Immature natural killer cell (primary cell): ENCODE measurements at regions not wholly inside any gene's neighbourhood (a gene's known extent, or its start where the extent isn't known, plus 50 kb on each side); places are given as distances from the start of the nearest gene placed in this dataset.

ENCODE experiments used
- DNase-seq, 3 donors: peaks; one replicate each; pipeline ENCODE4 v3.0.0; 2022; ENCODE audit warnings: mixed read lengths in 1 of 3
- H3K27ac Mint-ChIP-seq, 6 donors: one replicate each; pipeline ENCODE4 v1.8.0; 2020; ENCODE audit warnings: mixed read lengths in 6 of 6, mild to moderate bottlenecking in 5 of 6, inconsistent platforms in 4 of 6, moderate library complexity in 3 of 6
- H3K27me3 Mint-ChIP-seq, 3 donors: one replicate each; pipeline ENCODE4 v1.8.0; 2020 to 2021; ENCODE audit warnings: low read depth in 3 of 3, mild to moderate bottlenecking in 3 of 3, mixed read lengths in 3 of 3, moderate library complexity in 3 of 3, inconsistent platforms in 1 of 3
- H3K36me3 Mint-ChIP-seq, 3 donors: one replicate each; pipeline ENCODE4 v1.8.0; 2020; ENCODE audit warnings: mixed read lengths in 3 of 3, inconsistent platforms in 2 of 3, mild to moderate bottlenecking in 2 of 3
- H3K4me1 Mint-ChIP-seq, 2 donors: one replicate each; pipeline ENCODE4 v1.8.0; 2020; ENCODE audit warnings: inconsistent platforms in 2 of 2, mild to moderate bottlenecking in 2 of 2, mixed read lengths in 2 of 2, moderate library complexity in 1 of 2
- H3K4me3 Mint-ChIP-seq, 5 donors: one replicate each; pipeline ENCODE4 v1.8.0; 2020; ENCODE audit warnings: mild to moderate bottlenecking in 5 of 5, mixed read lengths in 5 of 5, inconsistent platforms in 3 of 5, moderate library complexity in 3 of 5
- H3K9me3 Mint-ChIP-seq, 6 donors: one replicate each; pipeline ENCODE4 v1.8.0; 2020; ENCODE audit warnings: mild to moderate bottlenecking in 6 of 6, mixed read lengths in 6 of 6, inconsistent platforms in 4 of 6, moderate library complexity in 3 of 6

DNA sequence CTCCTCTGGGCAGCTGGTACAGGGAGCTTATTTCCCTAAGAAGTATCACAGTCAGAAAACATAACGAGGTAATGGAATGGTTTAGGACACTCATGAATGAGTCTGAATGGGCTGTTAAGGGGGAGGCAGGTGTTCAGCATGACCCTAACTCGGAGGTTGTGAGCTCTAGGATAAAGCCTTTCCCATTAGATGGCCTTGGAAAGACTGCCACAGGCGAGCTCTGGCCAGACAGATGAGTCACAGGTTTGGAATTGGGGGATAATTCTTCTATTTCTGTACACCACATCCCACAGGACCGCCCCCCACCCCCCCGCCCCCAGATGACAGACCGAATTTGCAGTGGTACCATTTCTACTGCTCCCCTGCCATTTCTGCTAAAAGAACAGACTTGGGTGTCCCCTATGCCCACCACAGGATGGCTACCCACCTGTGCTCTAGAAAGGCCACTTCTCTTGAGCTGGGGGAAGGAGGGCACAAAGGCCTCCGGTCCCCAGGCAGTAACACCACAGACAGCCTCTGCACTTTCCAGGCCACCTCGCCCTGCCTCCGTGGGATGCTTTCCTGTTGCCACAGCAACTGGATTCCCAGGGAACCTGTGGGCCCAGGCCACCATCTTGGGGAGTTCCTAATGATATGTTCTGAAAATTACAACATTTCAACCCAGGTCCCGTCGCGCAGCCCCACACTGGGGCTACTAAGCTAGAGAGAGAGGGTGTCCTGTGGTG is 76.7 kb downstream of the TRIM29 start:
- peaks cover 4 to 8% (median 7%) of the 10 kb centered on the region in 3 donors for H3K27me3 Mint-ChIP-seq
- no peak overlapping the region for H3K27ac Mint-ChIP-seq
- H3K4me3 Mint-ChIP-seq = no peak overlapping the region
- H3K36me3 Mint-ChIP-seq = no peaks in the 10 kb centered on the region
- H3K4me1 Mint-ChIP-seq = no peaks in the 10 kb centered on the region
- no peak for DNase-seq
- no peaks in the 10 kb centered on the region for H3K9me3 Mint-ChIP-seq

GRCh38 chr11:120060512-120060911 is 77.4 kb downstream of the TRIM29 start:
- Mint-ChIP-seq H3K4me1 (no peaks in the 10 kb centered on the region), H3K27ac (no peak overlapping the region), H3K27me3 (peaks cover 3 to 7% (median 6%) of the 10 kb centered on the region in 3 donors), H3K9me3 (no peaks in the 10 kb centered on the region), H3K4me3 (no peak overlapping the region), H3K36me3 (no peaks in the 10 kb centered on the region)
- DNase-seq = no peak

DNA sequence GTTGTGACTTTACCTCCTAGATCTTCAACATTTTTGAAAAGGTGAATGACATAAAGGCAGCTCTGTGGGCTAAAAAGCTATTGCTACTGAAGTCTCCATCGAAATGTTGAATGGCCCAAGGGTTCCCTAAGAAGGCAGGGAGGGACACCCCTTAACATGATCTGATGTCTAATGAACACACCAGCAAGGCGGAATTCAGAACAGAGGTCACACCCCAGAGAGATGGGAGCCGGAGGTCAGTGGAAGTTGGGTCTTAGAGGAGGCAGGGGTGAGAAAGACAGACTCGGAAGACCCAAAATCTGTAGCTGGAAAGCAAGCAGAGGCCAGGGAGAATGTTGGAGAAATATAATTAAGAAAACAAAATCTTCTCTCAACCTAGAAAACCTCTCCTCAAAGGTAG is 79.0 kb downstream of the TRIM29 start:
- H3K27me3 Mint-ChIP-seq = peaks cover 3 to 5% (median 5%) of the 10 kb centered on the region in 3 donors
- H3K27ac Mint-ChIP-seq = no peak overlapping the region
- no peak overlapping the region for H3K4me3 Mint-ChIP-seq
- no peaks in the 10 kb centered on the region for H3K4me1 Mint-ChIP-seq
- H3K9me3 Mint-ChIP-seq = no peaks in the 10 kb centered on the region
- DNase-seq = no peak
- H3K36me3 Mint-ChIP-seq = no peaks in the 10 kb centered on the region

DNA sequence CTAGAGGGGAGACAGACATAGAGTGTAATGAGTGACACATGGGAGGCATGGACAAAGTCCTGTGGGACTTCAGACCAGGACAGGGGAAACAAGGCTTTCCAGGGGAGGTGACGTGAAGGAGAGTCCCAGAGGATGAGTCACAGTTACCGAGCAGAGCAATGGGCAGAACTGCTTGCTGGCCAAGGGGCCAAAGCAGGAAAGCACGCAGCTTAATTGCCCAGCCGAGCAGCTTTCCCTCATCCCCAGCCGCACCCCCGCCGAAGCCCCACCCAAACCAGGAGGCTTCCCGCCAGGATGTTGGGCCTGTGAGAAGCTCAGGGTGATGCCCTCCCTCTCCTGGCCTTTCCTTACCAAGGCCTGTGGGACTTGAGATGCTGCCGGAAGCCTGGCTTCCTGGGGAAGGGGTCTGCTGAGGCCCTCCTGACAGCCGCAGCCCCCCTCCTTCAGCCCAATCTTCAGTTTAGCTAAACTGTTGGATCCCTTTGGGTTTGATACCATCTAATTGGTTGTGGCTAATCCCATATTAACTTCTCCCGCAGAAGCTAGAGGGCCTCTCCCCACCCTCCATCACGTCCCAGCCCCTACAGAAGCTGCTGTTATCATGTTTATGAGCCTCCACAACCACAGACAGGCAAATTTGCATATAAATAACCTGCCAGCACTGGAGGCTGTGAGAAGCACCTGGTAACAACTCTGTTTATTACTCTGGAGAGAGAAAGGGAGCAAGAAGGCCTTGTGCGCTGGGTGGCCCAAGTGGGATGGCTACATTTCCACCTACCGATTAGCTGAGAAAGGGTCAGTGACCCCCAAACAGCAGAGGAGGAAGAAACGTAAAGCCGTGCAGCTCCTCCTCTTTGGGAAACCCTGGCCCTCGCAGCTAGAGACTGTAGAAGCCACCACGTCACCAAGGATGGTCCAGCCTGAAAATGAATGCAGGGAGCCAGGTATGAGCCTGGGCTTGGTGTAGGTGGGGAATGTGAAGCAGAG is 80.0 kb downstream of the TRIM29 start:
- no peak for DNase-seq
- Mint-ChIP-seq H3K4me1 (no peaks in the 10 kb centered on the region), H3K4me3 (no peak overlapping the region), H3K9me3 (no peaks in the 10 kb centered on the region), H3K27me3 (peaks cover 3 to 7% (median 5%) of the 10 kb centered on the region in 3 donors), H3K36me3 (no peaks in the 10 kb centered on the region), H3K27ac (no peak overlapping the region)

DNA sequence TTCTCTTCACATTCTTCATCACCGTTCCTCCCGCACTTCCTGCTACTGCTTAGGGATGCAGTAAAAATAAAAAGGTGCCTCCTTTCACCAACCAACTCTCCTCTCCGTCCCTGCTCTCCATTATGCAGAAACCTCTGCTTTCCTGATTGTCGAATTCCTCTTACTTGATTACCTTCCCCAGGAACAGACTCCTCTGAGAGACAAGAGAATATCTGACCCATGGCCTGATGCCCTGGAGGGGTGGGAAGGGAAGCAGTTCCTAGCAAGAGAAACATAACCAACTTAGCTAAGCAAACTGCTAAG is 80.9 kb downstream of the TRIM29 start:
- DNase-seq = no peak
- no peak overlapping the region for H3K4me3 Mint-ChIP-seq
- H3K9me3 Mint-ChIP-seq = peaks cover 0 to 3% (median 0%) of the 10 kb centered on the region in 6 donors
- H3K27me3 Mint-ChIP-seq = peaks cover 3 to 14% (median 5%) of the 10 kb centered on the region in 3 donors
- no peaks in the 10 kb centered on the region for H3K36me3 Mint-ChIP-seq
- H3K27ac Mint-ChIP-seq = no peak overlapping the region
- no peaks in the 10 kb centered on the region for H3K4me1 Mint-ChIP-seq

DNA sequence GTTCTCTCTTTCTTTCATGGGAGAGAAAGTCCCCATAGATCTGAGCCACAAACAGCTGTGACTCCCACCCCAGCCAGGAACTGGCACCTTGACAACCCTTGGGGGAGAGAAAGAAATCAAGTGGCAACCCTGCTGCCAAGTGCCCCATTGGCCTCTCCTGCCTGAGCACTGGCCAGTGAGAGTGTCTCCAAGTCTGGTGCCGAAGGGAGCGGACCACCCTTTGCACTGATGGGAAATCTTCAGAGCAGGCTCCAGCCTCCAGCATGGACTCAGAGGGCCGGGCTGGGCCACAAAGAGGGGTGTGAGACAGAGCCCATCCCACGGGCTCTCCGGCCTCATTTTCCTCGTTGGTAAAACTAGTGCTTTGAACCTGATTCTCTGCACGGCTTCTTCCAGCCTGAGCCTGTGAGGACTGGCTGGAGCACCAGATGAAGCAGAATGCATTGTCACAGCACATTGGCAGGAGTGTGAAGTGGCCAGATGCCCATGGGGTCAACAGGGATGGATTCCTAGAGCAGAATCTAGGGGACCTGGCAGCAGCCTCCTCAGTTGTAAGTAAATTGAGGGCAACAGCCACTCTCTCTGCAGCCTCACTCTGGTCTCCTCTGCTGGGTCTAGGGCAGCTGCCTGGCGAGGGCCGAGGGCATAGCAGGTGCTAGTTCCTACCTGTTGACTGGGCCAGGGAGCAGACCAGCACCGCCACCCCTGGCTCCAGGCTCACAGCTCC is 81.4 kb downstream of the TRIM29 start:
- peaks cover 0 to 3% (median 0%) of the 10 kb centered on the region in 6 donors for H3K9me3 Mint-ChIP-seq
- H3K27ac Mint-ChIP-seq = no peak overlapping the region
- H3K27me3 Mint-ChIP-seq = peaks cover 5 to 14% (median 6%) of the 10 kb centered on the region in 3 donors
- no peaks in the 10 kb centered on the region for H3K4me1 Mint-ChIP-seq
- no peak for DNase-seq
- no peak overlapping the region for H3K4me3 Mint-ChIP-seq
- H3K36me3 Mint-ChIP-seq = no peaks in the 10 kb centered on the region

DNA sequence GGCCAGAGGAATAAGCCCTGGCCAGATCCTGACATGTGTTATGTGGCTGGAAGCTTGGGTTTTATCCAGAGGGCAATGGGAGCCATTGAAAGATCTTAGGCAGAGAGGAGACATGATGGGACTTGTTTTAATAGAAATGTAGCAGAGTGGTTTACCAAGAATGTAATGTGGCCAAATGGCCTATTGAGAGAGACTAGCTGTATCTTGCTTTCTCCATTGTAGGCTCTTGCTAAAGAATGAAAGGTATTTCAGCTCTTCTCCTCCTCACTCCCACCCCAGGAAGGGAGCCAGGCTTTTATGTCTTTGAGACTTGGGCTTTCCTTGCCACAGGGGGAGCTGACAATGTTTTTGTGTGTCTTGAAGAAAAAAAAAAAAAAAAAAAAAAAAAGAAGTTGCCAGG is 82.3 kb downstream of the TRIM29 start:
- peaks cover 0 to 3% (median 0%) of the 10 kb centered on the region in 6 donors for H3K9me3 Mint-ChIP-seq
- H3K4me1 Mint-ChIP-seq = no peaks in the 10 kb centered on the region
- no peaks in the 10 kb centered on the region for H3K36me3 Mint-ChIP-seq
- no peak for DNase-seq
- no peak overlapping the region for H3K27ac Mint-ChIP-seq
- no peak overlapping the region for H3K4me3 Mint-ChIP-seq
- peaks cover 3 to 14% (median 7%) of the 10 kb centered on the region in 3 donors for H3K27me3 Mint-ChIP-seq

DNA sequence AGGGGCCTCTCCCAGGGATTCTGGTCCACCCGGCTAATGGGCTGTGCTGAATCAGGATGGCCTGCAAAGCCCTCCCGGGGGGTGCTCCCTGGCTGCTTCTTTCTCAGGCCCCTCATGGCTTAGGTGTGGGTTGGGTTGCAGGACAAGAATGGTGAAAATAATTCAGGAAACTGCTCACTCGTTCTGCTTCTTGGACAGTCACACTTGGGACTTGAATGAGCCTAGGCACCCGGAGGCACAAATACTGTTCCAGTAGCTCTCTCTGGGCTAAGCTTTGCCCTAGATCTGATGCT is 83.2 kb downstream of the TRIM29 start:
- Mint-ChIP-seq H3K9me3 (peaks cover 0 to 3% (median 0%) of the 10 kb centered on the region in 6 donors), H3K27ac (no peak overlapping the region), H3K4me1 (no peaks in the 10 kb centered on the region), H3K4me3 (no peak overlapping the region), H3K36me3 (no peaks in the 10 kb centered on the region), H3K27me3 (peaks cover 3 to 14% (median 10%) of the 10 kb centered on the region in 3 donors)
- no peak for DNase-seq

DNA sequence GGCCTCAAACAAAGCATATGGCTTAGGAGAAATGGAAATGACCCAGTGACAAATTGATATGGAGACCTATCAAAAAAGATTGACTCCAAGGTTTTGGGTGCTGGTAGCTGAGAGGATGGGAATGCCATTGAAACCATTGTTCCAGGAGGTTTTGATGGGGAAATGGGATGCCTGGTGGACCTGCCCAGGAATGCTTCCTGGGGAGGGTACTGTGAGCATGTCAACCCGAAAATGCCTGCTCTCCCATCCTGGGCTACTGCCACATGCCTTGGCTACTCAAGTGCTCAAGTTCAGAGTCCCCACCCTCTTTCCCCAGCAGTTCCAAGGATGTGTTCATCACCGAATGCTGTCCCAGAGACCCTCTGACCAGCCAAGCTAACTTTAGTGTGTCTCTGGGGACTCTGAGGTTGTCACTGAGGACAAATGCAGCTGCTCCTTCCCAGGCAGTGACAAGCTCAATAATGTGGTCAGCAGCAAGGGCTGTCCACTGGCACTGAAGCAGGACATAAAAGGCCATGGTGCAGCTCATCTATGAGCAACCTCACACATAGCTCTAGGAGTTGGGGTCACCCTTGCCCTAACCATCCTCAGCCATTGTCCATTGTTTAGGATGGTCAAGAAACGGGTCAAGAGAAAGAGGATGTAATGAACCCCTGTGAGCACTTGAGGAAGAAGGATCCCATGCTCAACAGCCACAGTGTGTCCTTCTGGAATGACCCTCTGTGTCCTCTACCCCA is 83.7 kb downstream of the TRIM29 start:
- Mint-ChIP-seq H3K27me3 (peaks cover 3 to 14% (median 10%) of the 10 kb centered on the region in 3 donors), H3K36me3 (no peaks in the 10 kb centered on the region), H3K4me1 (no peaks in the 10 kb centered on the region), H3K27ac (no peak overlapping the region), H3K9me3 (peaks cover 0 to 3% (median 0%) of the 10 kb centered on the region in 6 donors), H3K4me3 (no peak overlapping the region)
- no peak for DNase-seq

DNA sequence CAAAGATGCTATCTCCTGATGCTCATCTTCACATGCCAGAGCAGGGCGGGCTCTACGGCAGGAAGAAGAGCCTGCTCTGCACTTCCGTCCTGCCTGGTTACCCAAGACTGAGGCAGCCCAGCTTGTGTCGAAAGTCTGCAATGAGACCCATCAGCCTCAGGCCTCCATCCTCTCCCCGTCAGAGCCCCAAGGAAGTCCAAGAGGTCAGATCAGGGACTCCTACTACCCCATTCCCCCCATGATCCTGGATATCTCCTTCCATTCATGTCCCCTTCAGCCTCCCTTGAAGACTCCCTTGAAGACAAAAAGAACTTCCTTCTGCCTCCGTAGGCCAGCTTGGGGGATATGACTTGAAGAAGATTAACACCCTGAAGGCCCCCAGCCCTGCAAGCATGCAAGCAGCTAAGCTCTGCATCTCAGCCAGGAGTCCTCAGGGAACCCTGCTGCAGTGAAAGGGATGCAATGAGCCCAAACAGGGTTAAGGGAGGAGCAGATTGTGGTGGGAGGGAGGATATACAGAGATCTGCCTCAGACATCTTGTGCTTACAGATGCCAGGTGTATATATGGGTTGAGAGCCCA is 85.6 kb downstream of the TRIM29 start:
- Mint-ChIP-seq H3K9me3 (peaks cover 5 to 9% (median 8%) of the 10 kb centered on the region in 6 donors), H3K36me3 (peaks cover 0 to 4% (median 0%) of the 10 kb centered on the region in 3 donors), H3K27me3 (peaks cover 5 to 14% (median 10%) of the 10 kb centered on the region in 3 donors), H3K27ac (no peak overlapping the region), H3K4me1 (no peaks in the 10 kb centered on the region), H3K4me3 (no peak overlapping the region)
- no peak for DNase-seq

- Mint-ChIP-seq H3K4me3 (no peak overlapping the region), H3K27me3 (peaks cover 4 to 19% (median 6%) of the 10 kb centered on the region in 3 donors), H3K27ac (no peak overlapping the region), H3K36me3 (peaks cover 0 to 8% (median 0%) of the 10 kb centered on the region in 3 donors), H3K9me3 (peaks cover 15 to 23% (median 19%) of the 10 kb centered on the region in 6 donors), H3K4me1 (no peaks in the 10 kb centered on the region)
- no peak for DNase-seq
These were observed 93.8 kb downstream of the TRIM29 start for GRCh38 chr11:120044011-120044675.

DNA sequence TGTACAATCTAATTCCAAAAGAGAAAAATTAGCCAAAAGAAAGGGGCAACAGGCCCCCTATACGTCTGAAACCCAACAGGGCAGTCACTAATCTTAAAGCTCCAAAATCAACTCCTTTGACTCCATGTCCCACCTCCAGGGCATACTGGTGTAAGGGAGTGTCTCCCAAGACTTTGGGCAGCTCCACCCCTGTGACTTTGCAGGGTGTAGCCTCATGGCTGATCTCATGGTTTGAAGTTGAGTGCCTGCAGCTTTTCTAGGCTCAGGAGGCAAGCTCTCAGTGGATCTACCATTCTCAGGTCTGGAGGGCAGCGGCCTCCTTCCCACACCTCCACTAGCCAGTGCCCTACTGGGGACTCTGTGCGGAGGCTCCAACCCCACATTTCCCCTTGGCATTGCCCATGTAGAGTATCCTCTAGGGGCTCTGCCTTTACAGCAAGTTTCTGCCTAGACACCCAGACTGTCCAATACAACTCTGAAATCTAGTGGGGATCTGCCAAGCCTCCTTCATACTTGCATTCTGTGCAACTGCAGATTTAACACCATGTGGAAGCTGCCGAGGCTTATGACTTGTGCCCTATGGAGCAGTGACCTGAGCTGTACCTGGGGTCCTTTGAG is 94.5 kb downstream of the TRIM29 start:
- no peak overlapping the region for H3K27ac Mint-ChIP-seq

More for the DNA sequence above, 94.5 kb downstream of the TRIM29 start:
- Mint-ChIP-seq H3K9me3 (peaks cover 15 to 23% (median 19%) of the 10 kb centered on the region in 6 donors), H3K36me3 (peaks cover 0 to 8% (median 0%) of the 10 kb centered on the region in 3 donors), H3K4me1 (no peaks in the 10 kb centered on the region), H3K4me3 (no peak overlapping the region), H3K27me3 (peaks cover 3 to 19% (median 6%) of the 10 kb centered on the region in 3 donors)
- no peak for DNase-seq
